ENCODE measurements at regions not wholly inside any gene's neighbourhood (a gene's known extent, or its start where the extent isn't known, plus 50 kb on each side); places are given as distances from the start of the nearest gene placed in this dataset.
A peak's percentile ranks its signal among the peaks of the same experiment; 100 is the strongest.

DNA sequence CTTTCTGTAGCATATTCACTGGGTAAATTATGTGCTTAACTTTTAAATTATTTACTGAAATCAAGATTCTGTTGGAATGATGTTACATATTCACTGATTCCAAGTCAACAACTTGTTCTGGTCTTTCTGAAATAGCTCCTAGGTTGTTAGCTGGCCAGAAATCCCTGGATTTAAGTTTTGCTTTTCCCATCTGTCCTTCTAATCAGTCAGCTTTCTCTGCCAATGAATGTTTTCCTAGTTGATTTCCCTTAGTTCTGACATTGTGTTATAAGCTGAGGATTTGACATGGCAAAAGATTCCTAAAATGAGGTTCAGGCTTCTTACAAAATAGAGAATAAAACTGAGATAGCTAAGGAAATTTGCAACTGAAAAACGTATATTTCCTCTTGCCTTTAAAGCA is 1479.6 kb downstream of the MRPL39 start:
- H3K36me3 ChIP-seq (ENCODE audit: control insufficient read depth, insufficient read depth, low read length) = no peaks in the 10 kb centered on the region
- H4K8ac ChIP-seq (ENCODE audit: low read depth in 2 of 2, low read length in 2 of 2) = no peak overlapping the region
- dilution Hi-C loops (cut with HindIII; ENCODE audit: low sequenced_read_pairs, unreplicated experiment) (no loop called here), intact Hi-C loops (cut with micrococcal nuclease) (no loop called here), in situ Hi-C loops (cut with MboI; ENCODE audit: low sequenced_read_pairs) (no loop called here)
- no peak overlapping the region for H3K4me3 ChIP-seq (ENCODE audit: insufficient read depth, low read depth, low read length)
- H4K20me1 ChIP-seq (ENCODE audit: insufficient read depth, low read length) = no peaks in the 10 kb centered on the region
- no peak overlapping the region for H3K9ac ChIP-seq (ENCODE audit: low read depth, low read length)
- no peak overlapping the region for H3K14ac ChIP-seq (replicated peaks; ENCODE audit: low read depth, low read length)
- H3K56ac ChIP-seq (ENCODE audit: extremely low read depth, insufficient read depth, low read length) = no peak overlapping the region
- ATAC-seq (ENCODE audit: low read depth) (no peak), DNase-seq (no peak)
- H2AK5ac ChIP-seq (ENCODE audit: low read depth, low read length) = no peak overlapping the region
- H2BK15ac ChIP-seq (ENCODE audit: low read depth, low read length) = no peak overlapping the region
- no peaks in the 10 kb centered on the region for H3K9me3 ChIP-seq (ENCODE audit: control insufficient read depth, insufficient read depth, low read length)
- H3K27me3 ChIP-seq (ENCODE audit: control insufficient read depth, insufficient read depth, low read length) = no peaks in the 10 kb centered on the region
- POLR2A ChIA-PET (ENCODE audit: unreplicated experiment) = no interaction called here
- H3K4ac ChIP-seq (ENCODE audit: low read depth, low read length) = no peak overlapping the region
- no peak overlapping the region for H3K23ac ChIP-seq (ENCODE audit: low read depth, low read length)
- CTCF ChIA-PET = interaction anchor here (0.6 kb wide), 1 partner anchor 13 kb away, joined by 3 read pairs; no protein-coding TSS in a partner anchor
- no peaks in the 10 kb centered on the region for H3K4me1 ChIP-seq (ENCODE audit: control insufficient read depth, insufficient read depth, low read length)
- no peaks in the 10 kb centered on the region for H3K9me1 ChIP-seq (ENCODE audit: insufficient read depth, low read length)
- H3K79me1 ChIP-seq (ENCODE audit: low read depth in 1 of 2, low read length in 2 of 2) = no peaks in the 10 kb centered on the region
- BruUV-seq (replicated peaks) = no TSS peak
- H2BK20ac ChIP-seq (ENCODE audit: low read depth, low read length) = 0 out of 2 replicates have a peak overlapping the region, but pooled peaks have one; percentile 43
- H2AFZ ChIP-seq (replicated peaks; ENCODE audit: low read length, poor library complexity) = no peak overlapping the region
- WGBS, 2 experiments (ENCODE audit: extremely low coverage in 2 of 2, insufficient read length in 1 of 2) = no CpG with 5 or more reads among the region's 1 CpG
- no peak overlapping the region for H4K5ac ChIP-seq (ENCODE audit: low read depth, low read length)
- H3K18ac ChIP-seq (ENCODE audit: low read depth, low read length) = no peak overlapping the region
- no peak overlapping the region for H4K91ac ChIP-seq (ENCODE audit: insufficient read depth, low read depth, low read length)
- H2BK5ac ChIP-seq (ENCODE audit: low read depth, low read length, poor library complexity, severe bottlenecking) = no peak overlapping the region
- no peak overlapping the region for H2BK120ac ChIP-seq (ENCODE audit: low read depth, low read length)
- no peak overlapping the region for H2AK9ac ChIP-seq (replicated peaks; ENCODE audit: low read depth, low read length, poor library complexity)
- TF ChIP-seq NFE2L2 (IDR thresholded peaks at IDR 0.05; ENCODE audit: low read depth, low read length) = no peak
- TF ChIP-seq, protein P1, sequence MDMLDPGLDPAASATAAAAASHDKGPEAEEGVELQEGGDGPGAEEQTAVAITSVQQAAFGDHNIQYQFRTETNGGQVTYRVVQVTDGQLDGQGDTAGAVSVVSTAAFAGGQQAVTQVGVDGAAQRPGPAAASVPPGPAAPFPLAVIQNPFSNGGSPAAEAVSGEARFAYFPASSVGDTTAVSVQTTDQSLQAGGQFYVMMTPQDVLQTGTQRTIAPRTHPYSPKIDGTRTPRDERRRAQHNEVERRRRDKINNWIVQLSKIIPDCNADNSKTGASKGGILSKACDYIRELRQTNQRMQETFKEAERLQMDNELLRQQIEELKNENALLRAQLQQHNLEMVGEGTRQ (IDR thresholded peaks at IDR 0.05; ENCODE audit: low read depth, low read length) = no peak
- TF ChIP-seq SMC3 (IDR thresholded peaks at IDR 0.05; ENCODE audit: low read depth, low read length) = no peak
- no peak for TF ChIP-seq MAFK (IDR thresholded peaks at IDR 0.05; ENCODE audit: low read depth, low read length)
- TF ChIP-seq MAZ (IDR thresholded peaks at IDR 0.05; ENCODE audit: borderline replicate concordance, low read depth, low read length) = no peak
- TF ChIP-seq, protein P2, sequence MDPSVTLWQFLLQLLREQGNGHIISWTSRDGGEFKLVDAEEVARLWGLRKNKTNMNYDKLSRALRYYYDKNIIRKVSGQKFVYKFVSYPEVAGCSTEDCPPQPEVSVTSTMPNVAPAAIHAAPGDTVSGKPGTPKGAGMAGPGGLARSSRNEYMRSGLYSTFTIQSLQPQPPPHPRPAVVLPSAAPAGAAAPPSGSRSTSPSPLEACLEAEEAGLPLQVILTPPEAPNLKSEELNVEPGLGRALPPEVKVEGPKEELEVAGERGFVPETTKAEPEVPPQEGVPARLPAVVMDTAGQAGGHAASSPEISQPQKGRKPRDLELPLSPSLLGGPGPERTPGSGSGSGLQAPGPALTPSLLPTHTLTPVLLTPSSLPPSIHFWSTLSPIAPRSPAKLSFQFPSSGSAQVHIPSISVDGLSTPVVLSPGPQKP (IDR thresholded peaks at IDR 0.05; ENCODE audit: borderline replicate concordance, low read depth, low read length) = no peak
- TF ChIP-seq, protein P3, sequence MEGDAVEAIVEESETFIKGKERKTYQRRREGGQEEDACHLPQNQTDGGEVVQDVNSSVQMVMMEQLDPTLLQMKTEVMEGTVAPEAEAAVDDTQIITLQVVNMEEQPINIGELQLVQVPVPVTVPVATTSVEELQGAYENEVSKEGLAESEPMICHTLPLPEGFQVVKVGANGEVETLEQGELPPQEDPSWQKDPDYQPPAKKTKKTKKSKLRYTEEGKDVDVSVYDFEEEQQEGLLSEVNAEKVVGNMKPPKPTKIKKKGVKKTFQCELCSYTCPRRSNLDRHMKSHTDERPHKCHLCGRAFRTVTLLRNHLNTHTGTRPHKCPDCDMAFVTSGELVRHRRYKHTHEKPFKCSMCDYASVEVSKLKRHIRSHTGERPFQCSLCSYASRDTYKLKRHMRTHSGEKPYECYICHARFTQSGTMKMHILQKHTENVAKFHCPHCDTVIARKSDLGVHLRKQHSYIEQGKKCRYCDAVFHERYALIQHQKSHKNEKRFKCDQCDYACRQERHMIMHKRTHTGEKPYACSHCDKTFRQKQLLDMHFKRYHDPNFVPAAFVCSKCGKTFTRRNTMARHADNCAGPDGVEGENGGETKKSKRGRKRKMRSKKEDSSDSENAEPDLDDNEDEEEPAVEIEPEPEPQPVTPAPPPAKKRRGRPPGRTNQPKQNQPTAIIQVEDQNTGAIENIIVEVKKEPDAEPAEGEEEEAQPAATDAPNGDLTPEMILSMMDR (conservative IDR thresholded peaks at IDR 0.05; ENCODE audit: low read depth, low read length) = no peak
- no peak for TF ChIP-seq RFX5 (IDR thresholded peaks at IDR 0.05; ENCODE audit: low read depth, low read length)
- no peak overlapping the region for H3K27ac ChIP-seq (ENCODE audit: insufficient read depth, low read length)
- H3K4me2 ChIP-seq (ENCODE audit: low read depth, low read length) = no peak overlapping the region

All from IMR-90 (cell line).